ENCODE measurements at regions not wholly inside any gene's neighbourhood (a gene's known extent, or its start where the extent isn't known, plus 50 kb on each side); places are given as distances from the start of the nearest gene placed in this dataset.

GRCh38 chr2:67954093-67954748 is 108.6 kb downstream of the C1D start:
- no peak overlapping the region for H3K27ac ChIP-seq (ENCODE audit: low read depth in 2 of 2, low read length in 2 of 2)
- no peak overlapping the region for H3K4me3 ChIP-seq (ENCODE audit: low read length in 2 of 2)
- H3K9ac ChIP-seq (ENCODE audit: low read depth in 1 of 2, low read length in 2 of 2): no peak overlapping the region
- H3K36me3 ChIP-seq (ENCODE audit: control insufficient read depth in 2 of 2, insufficient read depth in 2 of 2, low read length in 2 of 2): no peaks in the 10 kb centered on the region
- no peaks in the 10 kb centered on the region for H3K27me3 ChIP-seq (ENCODE audit: control insufficient read depth in 2 of 2, insufficient read depth in 2 of 2, low read length in 2 of 2)
- H3K4me1 ChIP-seq (ENCODE audit: control insufficient read depth in 2 of 2, insufficient read depth in 2 of 2, low read length in 2 of 2): no peaks in the 10 kb centered on the region
- peaks cover 3 to 6% of the 10 kb centered on the region in 2 donors for H3K9me3 ChIP-seq (ENCODE audit: control insufficient read depth in 2 of 2, low read length in 2 of 2)

DNA sequence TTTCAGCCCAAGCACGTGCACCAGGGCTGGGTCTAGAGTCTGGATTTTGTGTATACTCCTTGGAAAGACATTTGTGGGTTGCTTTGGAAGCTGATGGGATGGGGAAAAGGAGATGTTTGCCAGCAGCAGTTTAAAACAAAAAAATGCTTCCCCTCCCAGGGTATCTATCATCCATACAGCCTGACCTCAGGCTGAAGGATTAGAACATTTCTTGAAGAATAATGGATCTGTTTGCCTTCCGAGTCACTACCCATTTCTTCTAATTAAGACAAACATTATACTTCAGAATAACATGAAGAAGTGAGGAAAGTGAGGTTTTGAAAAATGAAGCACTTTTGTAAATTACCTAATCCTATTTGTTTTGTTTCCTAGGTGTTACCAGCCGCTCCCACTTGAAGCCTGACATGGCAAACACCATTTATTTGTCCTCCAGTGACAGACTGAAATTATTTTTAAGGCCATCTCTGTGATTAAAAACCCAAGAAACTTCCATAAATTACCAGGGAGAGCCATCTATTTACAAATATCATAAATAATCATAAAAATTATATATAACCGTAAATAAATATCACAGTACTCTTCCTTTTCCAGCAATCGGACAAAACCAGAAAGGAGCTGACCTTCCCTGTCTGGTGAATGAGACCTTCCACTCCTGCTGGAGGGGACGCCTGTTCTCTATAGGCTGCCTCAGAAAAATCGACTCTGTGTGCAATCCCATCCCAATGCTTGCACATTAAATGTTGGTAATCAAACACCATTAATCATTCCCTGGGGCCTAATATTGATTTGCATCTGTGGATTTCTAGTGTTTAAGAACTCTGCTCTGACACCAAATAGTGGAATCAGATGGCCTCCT is 106.8 kb downstream of the C1D start:
- H3K4me1 ChIP-seq (ENCODE audit: control insufficient read depth in 2 of 2, insufficient read depth in 2 of 2, low read length in 2 of 2): no peaks in the 10 kb centered on the region
- H3K27ac ChIP-seq (ENCODE audit: low read depth in 2 of 2, low read length in 2 of 2): no peak overlapping the region
- H3K9ac ChIP-seq (ENCODE audit: low read depth in 1 of 2, low read length in 2 of 2): no peak overlapping the region
- no peaks in the 10 kb centered on the region for H3K36me3 ChIP-seq (ENCODE audit: control insufficient read depth in 2 of 2, insufficient read depth in 2 of 2, low read length in 2 of 2)
- no peaks in the 10 kb centered on the region for H3K27me3 ChIP-seq (ENCODE audit: control insufficient read depth in 2 of 2, insufficient read depth in 2 of 2, low read length in 2 of 2)
- H3K9me3 ChIP-seq (ENCODE audit: control insufficient read depth in 2 of 2, low read length in 2 of 2): peaks cover 3 to 6% of the 10 kb centered on the region in 2 donors
- no peak overlapping the region for H3K4me3 ChIP-seq (ENCODE audit: low read length in 2 of 2)

DNA sequence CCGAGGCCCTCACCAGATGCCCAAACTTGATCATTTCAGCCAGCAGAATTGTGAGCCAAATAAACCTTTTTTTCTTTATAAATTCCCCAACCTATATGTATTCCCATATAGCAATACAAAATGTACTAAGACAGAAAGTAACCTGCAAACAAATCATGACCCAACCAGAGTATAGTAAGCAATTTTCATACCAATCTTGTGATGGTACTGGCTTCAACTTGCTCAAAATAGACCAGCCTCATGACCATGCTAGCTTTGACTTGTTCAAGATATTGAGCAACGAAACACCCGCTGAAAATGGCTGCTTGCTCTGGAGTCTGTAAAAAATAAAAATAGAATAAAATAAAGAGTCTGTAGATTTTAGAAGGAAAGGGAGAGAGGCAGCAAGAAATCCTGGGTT is 97.6 kb downstream of the C1D start:
- Histone ChIP-seq H3K4me3 (ENCODE audit: low read length in 2 of 2) (no peak overlapping the region), H3K4me1 (ENCODE audit: control insufficient read depth in 2 of 2, insufficient read depth in 2 of 2, low read length in 2 of 2) (no peaks in the 10 kb centered on the region), H3K9me3 (ENCODE audit: control insufficient read depth in 2 of 2, low read length in 2 of 2) (no peaks in the 10 kb centered on the region), H3K9ac (ENCODE audit: low read depth in 1 of 2, low read length in 2 of 2) (no peak overlapping the region), H3K36me3 (ENCODE audit: control insufficient read depth in 2 of 2, insufficient read depth in 2 of 2, low read length in 2 of 2) (no peaks in the 10 kb centered on the region), H3K27me3 (ENCODE audit: control insufficient read depth in 2 of 2, insufficient read depth in 2 of 2, low read length in 2 of 2) (no peaks in the 10 kb centered on the region), H3K27ac (ENCODE audit: low read depth in 2 of 2, low read length in 2 of 2) (no peak overlapping the region)

GRCh38 chr2:67970071-67970470 is 92.7 kb downstream of the C1D start:
- no peaks in the 10 kb centered on the region for H3K27me3 ChIP-seq (ENCODE audit: control insufficient read depth in 2 of 2, insufficient read depth in 2 of 2, low read length in 2 of 2)
- no peak overlapping the region for H3K27ac ChIP-seq (ENCODE audit: low read depth in 2 of 2, low read length in 2 of 2)
- no peak overlapping the region for H3K9ac ChIP-seq (ENCODE audit: low read depth in 1 of 2, low read length in 2 of 2)

DNA sequence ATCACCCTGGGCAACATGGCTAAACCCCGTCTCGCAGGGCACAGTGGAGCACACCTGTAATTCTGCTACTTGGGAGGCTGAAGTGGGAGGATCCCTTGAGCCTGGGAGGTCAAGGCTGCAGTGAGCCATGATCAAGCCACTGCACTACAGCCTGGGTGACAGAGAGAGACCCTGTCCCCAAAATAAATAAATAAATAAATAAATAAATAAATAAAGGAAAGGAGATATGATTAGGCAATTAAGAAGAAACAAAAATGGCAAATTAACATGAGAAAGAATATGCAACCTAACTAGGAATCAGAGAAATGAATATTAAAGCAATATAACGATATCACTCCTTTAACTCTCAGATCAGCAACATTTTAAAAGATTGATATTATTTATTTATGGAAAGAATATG is 92.3 kb downstream of the C1D start:
- Histone ChIP-seq H3K9me3 (ENCODE audit: control insufficient read depth in 2 of 2, low read length in 2 of 2) (no peaks in the 10 kb centered on the region), H3K36me3 (ENCODE audit: control insufficient read depth in 2 of 2, insufficient read depth in 2 of 2, low read length in 2 of 2) (no peaks in the 10 kb centered on the region), H3K4me3 (ENCODE audit: low read length in 2 of 2) (no peak overlapping the region), H3K9ac (ENCODE audit: low read depth in 1 of 2, low read length in 2 of 2) (no peak overlapping the region), H3K27ac (ENCODE audit: low read depth in 2 of 2, low read length in 2 of 2) (no peak overlapping the region), H3K4me1 (ENCODE audit: control insufficient read depth in 2 of 2, insufficient read depth in 2 of 2, low read length in 2 of 2) (no peaks in the 10 kb centered on the region), H3K27me3 (ENCODE audit: control insufficient read depth in 2 of 2, insufficient read depth in 2 of 2, low read length in 2 of 2) (no peaks in the 10 kb centered on the region)

More at GRCh38 chr2:67970071-67970470, 92.7 kb downstream of the C1D start:
- Histone ChIP-seq H3K36me3 (ENCODE audit: control insufficient read depth in 2 of 2, insufficient read depth in 2 of 2, low read length in 2 of 2) (no peaks in the 10 kb centered on the region), H3K4me3 (ENCODE audit: low read length in 2 of 2) (no peak overlapping the region), H3K9me3 (ENCODE audit: control insufficient read depth in 2 of 2, low read length in 2 of 2) (no peaks in the 10 kb centered on the region), H3K4me1 (ENCODE audit: control insufficient read depth in 2 of 2, insufficient read depth in 2 of 2, low read length in 2 of 2) (no peaks in the 10 kb centered on the region)

GRCh38 chr2:67974559-67975430 is 88.0 kb downstream of the C1D start:
- Histone ChIP-seq H3K4me1 (ENCODE audit: control insufficient read depth in 2 of 2, insufficient read depth in 2 of 2, low read length in 2 of 2) (no peaks in the 10 kb centered on the region), H3K27ac (ENCODE audit: low read depth in 2 of 2, low read length in 2 of 2) (no peak overlapping the region), H3K4me3 (ENCODE audit: low read length in 2 of 2) (no peak overlapping the region), H3K9ac (ENCODE audit: low read depth in 1 of 2, low read length in 2 of 2) (no peak overlapping the region), H3K27me3 (ENCODE audit: control insufficient read depth in 2 of 2, insufficient read depth in 2 of 2, low read length in 2 of 2) (no peaks in the 10 kb centered on the region), H3K36me3 (ENCODE audit: control insufficient read depth in 2 of 2, insufficient read depth in 2 of 2, low read length in 2 of 2) (no peaks in the 10 kb centered on the region), H3K9me3 (ENCODE audit: control insufficient read depth in 2 of 2, low read length in 2 of 2) (no peaks in the 10 kb centered on the region)

DNA sequence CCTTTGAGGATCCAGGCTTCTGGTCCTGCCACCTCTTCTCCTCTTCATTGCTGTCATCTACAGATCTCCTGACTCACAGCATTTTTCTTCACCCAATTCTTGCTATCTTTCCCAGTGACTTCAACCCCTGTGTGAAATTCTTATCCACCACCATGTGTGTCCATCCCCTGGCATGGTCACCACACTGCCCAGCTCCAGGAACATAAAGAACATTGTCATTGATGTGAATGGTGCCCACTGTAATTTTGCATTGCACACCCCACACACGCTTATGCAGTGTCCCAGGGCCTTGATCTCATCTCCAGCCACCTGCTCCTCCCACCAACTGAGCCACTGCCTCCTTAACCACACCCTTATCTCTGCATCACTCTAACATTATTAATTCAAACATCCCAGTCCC is 85.3 kb downstream of the C1D start:
- no peaks in the 10 kb centered on the region for H3K27me3 ChIP-seq (ENCODE audit: control insufficient read depth in 2 of 2, insufficient read depth in 2 of 2, low read length in 2 of 2)
- H3K4me1 ChIP-seq (ENCODE audit: control insufficient read depth in 2 of 2, insufficient read depth in 2 of 2, low read length in 2 of 2): no peaks in the 10 kb centered on the region
- H3K36me3 ChIP-seq (ENCODE audit: control insufficient read depth in 2 of 2, insufficient read depth in 2 of 2, low read length in 2 of 2): no peaks in the 10 kb centered on the region
- no peaks in the 10 kb centered on the region for H3K9me3 ChIP-seq (ENCODE audit: control insufficient read depth in 2 of 2, low read length in 2 of 2)
- H3K4me3 ChIP-seq (ENCODE audit: low read length in 2 of 2): no peak overlapping the region
- no peak overlapping the region for H3K9ac ChIP-seq (ENCODE audit: low read depth in 1 of 2, low read length in 2 of 2)
- H3K27ac ChIP-seq (ENCODE audit: low read depth in 2 of 2, low read length in 2 of 2): no peak overlapping the region

- H3K4me1 ChIP-seq (ENCODE audit: control insufficient read depth in 2 of 2, insufficient read depth in 2 of 2, low read length in 2 of 2): no peaks in the 10 kb centered on the region
- H3K9me3 ChIP-seq (ENCODE audit: control insufficient read depth in 2 of 2, low read length in 2 of 2): no peaks in the 10 kb centered on the region
- H3K9ac ChIP-seq (ENCODE audit: low read depth in 1 of 2, low read length in 2 of 2): no peak overlapping the region
- no peaks in the 10 kb centered on the region for H3K27me3 ChIP-seq (ENCODE audit: control insufficient read depth in 2 of 2, insufficient read depth in 2 of 2, low read length in 2 of 2)
- no peaks in the 10 kb centered on the region for H3K36me3 ChIP-seq (ENCODE audit: control insufficient read depth in 2 of 2, insufficient read depth in 2 of 2, low read length in 2 of 2)
- H3K27ac ChIP-seq (ENCODE audit: low read depth in 2 of 2, low read length in 2 of 2): no peak overlapping the region
- H3K4me3 ChIP-seq (ENCODE audit: low read length in 2 of 2): no peak overlapping the region
Observed at GRCh38 chr2:67982956-67983355, 79.8 kb downstream of the C1D start.

- H3K9me3 ChIP-seq (ENCODE audit: control insufficient read depth in 2 of 2, low read length in 2 of 2): no peaks in the 10 kb centered on the region
- no peak overlapping the region for H3K27ac ChIP-seq (ENCODE audit: low read depth in 2 of 2, low read length in 2 of 2)
- no peaks in the 10 kb centered on the region for H3K36me3 ChIP-seq (ENCODE audit: control insufficient read depth in 2 of 2, insufficient read depth in 2 of 2, low read length in 2 of 2)
- H3K4me1 ChIP-seq (ENCODE audit: control insufficient read depth in 2 of 2, insufficient read depth in 2 of 2, low read length in 2 of 2): no peaks in the 10 kb centered on the region
- H3K9ac ChIP-seq (ENCODE audit: low read depth in 1 of 2, low read length in 2 of 2): no peak overlapping the region
- H3K4me3 ChIP-seq (ENCODE audit: low read length in 2 of 2): no peak overlapping the region
- no peaks in the 10 kb centered on the region for H3K27me3 ChIP-seq (ENCODE audit: control insufficient read depth in 2 of 2, insufficient read depth in 2 of 2, low read length in 2 of 2)
Observed at GRCh38 chr2:67984600-67984999, 78.2 kb downstream of the C1D start.

DNA sequence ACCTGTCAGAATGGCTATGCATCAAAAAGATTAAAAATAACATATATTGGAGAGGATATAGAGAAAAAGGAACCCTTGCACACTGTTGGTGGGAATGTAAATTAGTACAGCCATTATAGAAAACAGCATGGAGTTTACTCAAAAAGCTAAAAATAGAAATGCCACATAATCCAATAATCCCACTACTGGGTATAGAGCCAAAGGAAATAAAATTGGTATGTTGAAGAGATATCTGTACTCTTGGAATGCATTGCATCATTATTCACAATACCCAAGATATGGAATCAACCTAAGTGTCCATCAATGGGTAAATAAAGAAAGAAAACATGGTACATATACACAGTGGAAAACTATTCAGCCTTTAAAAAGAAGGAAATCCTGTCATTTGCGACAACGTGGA is 77.2 kb downstream of the C1D start:
- Histone ChIP-seq H3K36me3 (ENCODE audit: control insufficient read depth in 2 of 2, insufficient read depth in 2 of 2, low read length in 2 of 2) (no peaks in the 10 kb centered on the region), H3K9me3 (ENCODE audit: control insufficient read depth in 2 of 2, low read length in 2 of 2) (no peaks in the 10 kb centered on the region), H3K27ac (ENCODE audit: low read depth in 2 of 2, low read length in 2 of 2) (no peak overlapping the region), H3K9ac (ENCODE audit: low read depth in 1 of 2, low read length in 2 of 2) (no peak overlapping the region), H3K27me3 (ENCODE audit: control insufficient read depth in 2 of 2, insufficient read depth in 2 of 2, low read length in 2 of 2) (no peaks in the 10 kb centered on the region), H3K4me1 (ENCODE audit: control insufficient read depth in 2 of 2, insufficient read depth in 2 of 2, low read length in 2 of 2) (no peaks in the 10 kb centered on the region), H3K4me3 (ENCODE audit: low read length in 2 of 2) (no peak overlapping the region)

Measured in mucosa of rectum (tissue), 2 donors.